Right atrium auricular region (tissue), 2 donors: ENCODE measurements at regions not wholly inside any gene's neighbourhood (a gene's known extent, or its start where the extent isn't known, plus 50 kb on each side); places are given as distances from the start of the nearest gene placed in this dataset.

ENCODE experiments used
- DNase-seq: peaks from one replicate; pipeline ENCODE4 v3.0.0-alpha.2; 2019; ENCODE audit warnings: low spot score
- H3K27ac ChIP-seq, 2 donors: fragments of 200-600 bp; sonication (generic); 1 replicate in 1 of 2; 2 replicates in 1 of 2; pipeline ENCODE4 v1.5.1; 2016 to 2019
- H3K27me3 ChIP-seq, 2 donors: fragments of 200-600 bp; sonication (generic); one replicate each; pipeline versions ENCODE4 v1.5.1 to v1.6.0; 2017 to 2019
- H3K36me3 ChIP-seq: fragments of 200-600 bp; sonication (generic); one replicate; pipeline ENCODE4 v1.5.1; 2016
- H3K4me1 ChIP-seq, 2 donors: fragments of 200-600 bp; sonication (generic); one replicate each; pipeline versions ENCODE4 v1.5.1 to v1.6.0; 2017 to 2019
- H3K4me3 ChIP-seq, 2 donors: fragments of 200-600 bp; sonication (generic); 1 replicate in 1 of 2; 2 replicates in 1 of 2; pipeline ENCODE4 v1.5.1; 2017 to 2019; ENCODE audit warnings: mild to moderate bottlenecking in 1 of 2, moderate library complexity in 1 of 2
- H3K9me3 ChIP-seq, 2 donors: fragments of 200-600 bp; sonication (generic); one replicate each; pipeline ENCODE4 v1.5.1; 2019
- CTCF ChIP-seq, 2 donors: fragments of 200-600 bp; sonication (generic); IDR thresholded peaks; one replicate each; pipeline ENCODE4 v1.5.1; 2019; ENCODE audit warnings: antibody characterized with exemption in 2 of 2

- DNase-seq: no peak
- H3K4me3 ChIP-seq: no peak overlapping the region
- no peak overlapping the region for H3K27ac ChIP-seq
- TF ChIP-seq CTCF (IDR thresholded peaks at IDR 0.05): no peak
- H3K36me3 ChIP-seq: no peaks in the 10 kb centered on the region
- H3K4me1 ChIP-seq: no peaks in the 10 kb centered on the region
- no peaks in the 10 kb centered on the region for H3K9me3 ChIP-seq
- H3K27me3 ChIP-seq: no peaks in the 10 kb centered on the region
Observed at GRCh38 chr2:103169861-103170260, 408.0 kb downstream of the TMEM182 start.

- Histone ChIP-seq H3K27me3 (no peaks in the 10 kb centered on the region), H3K9me3 (no peaks in the 10 kb centered on the region), H3K4me1 (no peaks in the 10 kb centered on the region), H3K36me3 (no peaks in the 10 kb centered on the region), H3K4me3 (no peak overlapping the region), H3K27ac (no peak overlapping the region)
- no peak for TF ChIP-seq CTCF (IDR thresholded peaks at IDR 0.05)
- DNase-seq: no peak
Observed at GRCh38 chr2:103172821-103173220, 411.0 kb downstream of the TMEM182 start.

DNA sequence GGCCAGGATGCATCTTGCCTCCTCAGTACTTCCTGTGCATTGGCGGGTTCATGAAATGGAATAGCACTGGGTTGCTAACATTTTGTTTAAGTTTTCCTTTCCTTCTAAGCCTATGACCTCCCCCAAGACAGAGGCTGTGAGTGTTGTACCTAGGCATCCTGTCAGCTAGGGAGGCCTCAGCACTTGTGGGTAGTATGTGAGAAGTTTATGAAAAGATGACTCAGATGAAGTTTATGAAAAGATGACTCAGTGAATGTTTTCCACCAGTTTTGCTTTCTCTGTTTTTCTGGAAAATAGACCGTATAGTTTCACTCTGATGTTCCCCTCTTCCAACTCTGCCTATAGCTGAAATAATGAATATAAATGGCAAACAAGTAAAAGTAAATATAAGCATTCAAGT is 412.9 kb downstream of the TMEM182 start:
- Histone ChIP-seq H3K4me3 (no peak overlapping the region), H3K36me3 (no peaks in the 10 kb centered on the region), H3K27ac (no peak overlapping the region), H3K27me3 (no peaks in the 10 kb centered on the region), H3K9me3 (no peaks in the 10 kb centered on the region), H3K4me1 (no peaks in the 10 kb centered on the region)
- TF ChIP-seq CTCF (IDR thresholded peaks at IDR 0.05): no peak
- no peak for DNase-seq

GRCh38 chr2:103176294-103176915 is 414.6 kb downstream of the TMEM182 start:
- no peak for TF ChIP-seq CTCF (IDR thresholded peaks at IDR 0.05)
- H3K27ac ChIP-seq: no peak overlapping the region

DNA sequence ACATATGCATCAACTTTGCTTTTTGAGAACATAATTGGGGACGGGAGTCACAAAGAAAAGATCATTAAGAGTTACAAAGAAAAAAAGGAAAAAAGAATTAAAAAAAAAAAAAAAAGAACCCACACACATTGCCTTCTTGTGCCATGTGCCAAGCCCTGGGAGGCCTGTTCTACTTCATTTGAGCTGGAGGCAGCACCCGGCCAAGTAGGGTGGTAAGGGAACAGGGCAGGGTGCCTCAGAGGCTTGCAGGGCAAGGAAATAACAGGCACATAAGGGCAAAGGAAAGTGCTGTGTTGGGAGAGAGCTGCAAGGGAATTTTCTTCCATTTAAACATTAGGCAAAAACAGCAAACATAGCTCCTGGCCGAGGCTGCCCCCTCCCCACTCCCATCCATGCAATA is 418.0 kb downstream of the TMEM182 start:
- no peaks in the 10 kb centered on the region for H3K36me3 ChIP-seq

More at GRCh38 chr2:103176294-103176915, 414.6 kb downstream of the TMEM182 start:
- H3K36me3 ChIP-seq: no peaks in the 10 kb centered on the region
- no peak for DNase-seq
- no peaks in the 10 kb centered on the region for H3K9me3 ChIP-seq
- no peak overlapping the region for H3K4me3 ChIP-seq
- no peaks in the 10 kb centered on the region for H3K4me1 ChIP-seq
- no peaks in the 10 kb centered on the region for H3K27me3 ChIP-seq

More for the DNA sequence above, 418.0 kb downstream of the TMEM182 start:
- Histone ChIP-seq H3K4me3 (no peak overlapping the region), H3K27me3 (no peaks in the 10 kb centered on the region), H3K4me1 (no peaks in the 10 kb centered on the region), H3K9me3 (peaks cover 0 to 11% of the 10 kb centered on the region in 2 donors), H3K27ac (no peak overlapping the region)
- no peak for TF ChIP-seq CTCF (IDR thresholded peaks at IDR 0.05)
- no peak for DNase-seq
